ENCODE measurements at regions not wholly inside any gene's neighbourhood (a gene's known extent, or its start where the extent isn't known, plus 50 kb on each side); places are given as distances from the start of the nearest gene placed in this dataset.

DNA sequence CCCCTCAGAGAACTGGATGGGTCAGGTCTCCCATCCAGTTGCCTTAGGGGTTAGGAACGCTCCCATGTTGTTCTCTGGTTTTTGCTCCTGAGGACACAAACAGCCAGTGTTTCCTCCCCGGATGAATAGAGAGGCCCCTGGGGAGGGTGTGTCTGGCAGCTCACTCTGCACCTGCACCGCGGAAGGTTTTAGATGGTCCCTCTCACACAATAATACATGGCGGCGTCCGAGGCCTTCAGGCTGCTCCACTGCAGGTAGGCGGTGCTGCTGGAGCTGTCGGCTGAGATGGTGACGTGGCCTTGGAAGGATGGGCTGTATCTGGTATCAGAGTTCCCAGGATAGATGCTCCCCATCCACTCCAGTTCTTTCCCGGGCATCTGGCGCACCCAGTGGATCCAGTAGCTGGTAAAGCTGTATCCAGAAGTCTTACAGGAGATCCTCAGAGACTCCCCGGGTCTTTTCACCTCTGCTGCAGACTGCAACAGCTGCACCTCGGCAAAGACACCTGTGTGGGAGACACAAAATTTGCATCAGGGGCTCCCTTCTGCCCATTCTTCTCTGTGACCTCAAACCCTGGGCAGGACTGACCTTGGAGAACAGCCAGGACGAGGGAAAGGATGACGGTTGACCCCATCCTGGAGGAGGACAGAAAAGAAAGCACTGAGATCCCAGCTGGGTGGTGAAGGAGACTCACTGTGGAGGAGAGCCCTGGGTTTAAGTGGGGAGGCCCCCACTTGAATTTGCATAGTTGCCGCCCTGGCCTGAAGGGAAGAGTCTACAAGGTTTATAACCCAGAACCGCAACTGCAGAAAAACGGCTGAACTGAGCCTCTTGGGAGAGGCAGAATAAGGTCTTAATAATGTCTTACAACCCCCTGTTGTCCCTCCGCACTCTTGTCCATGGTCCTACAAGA, 1324.8 kb downstream of the TMEM121 start:
- TF ChIP-seq, protein P1, sequence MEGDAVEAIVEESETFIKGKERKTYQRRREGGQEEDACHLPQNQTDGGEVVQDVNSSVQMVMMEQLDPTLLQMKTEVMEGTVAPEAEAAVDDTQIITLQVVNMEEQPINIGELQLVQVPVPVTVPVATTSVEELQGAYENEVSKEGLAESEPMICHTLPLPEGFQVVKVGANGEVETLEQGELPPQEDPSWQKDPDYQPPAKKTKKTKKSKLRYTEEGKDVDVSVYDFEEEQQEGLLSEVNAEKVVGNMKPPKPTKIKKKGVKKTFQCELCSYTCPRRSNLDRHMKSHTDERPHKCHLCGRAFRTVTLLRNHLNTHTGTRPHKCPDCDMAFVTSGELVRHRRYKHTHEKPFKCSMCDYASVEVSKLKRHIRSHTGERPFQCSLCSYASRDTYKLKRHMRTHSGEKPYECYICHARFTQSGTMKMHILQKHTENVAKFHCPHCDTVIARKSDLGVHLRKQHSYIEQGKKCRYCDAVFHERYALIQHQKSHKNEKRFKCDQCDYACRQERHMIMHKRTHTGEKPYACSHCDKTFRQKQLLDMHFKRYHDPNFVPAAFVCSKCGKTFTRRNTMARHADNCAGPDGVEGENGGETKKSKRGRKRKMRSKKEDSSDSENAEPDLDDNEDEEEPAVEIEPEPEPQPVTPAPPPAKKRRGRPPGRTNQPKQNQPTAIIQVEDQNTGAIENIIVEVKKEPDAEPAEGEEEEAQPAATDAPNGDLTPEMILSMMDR (IDR thresholded peaks at IDR 0.05; ENCODE audit: insufficient read depth, low read length) = no peak
- DNase-seq (ENCODE audit: low read depth) = no peak
- no peak overlapping the region for H3K4me3 ChIP-seq (ENCODE audit: low read depth, low read length)

DNA sequence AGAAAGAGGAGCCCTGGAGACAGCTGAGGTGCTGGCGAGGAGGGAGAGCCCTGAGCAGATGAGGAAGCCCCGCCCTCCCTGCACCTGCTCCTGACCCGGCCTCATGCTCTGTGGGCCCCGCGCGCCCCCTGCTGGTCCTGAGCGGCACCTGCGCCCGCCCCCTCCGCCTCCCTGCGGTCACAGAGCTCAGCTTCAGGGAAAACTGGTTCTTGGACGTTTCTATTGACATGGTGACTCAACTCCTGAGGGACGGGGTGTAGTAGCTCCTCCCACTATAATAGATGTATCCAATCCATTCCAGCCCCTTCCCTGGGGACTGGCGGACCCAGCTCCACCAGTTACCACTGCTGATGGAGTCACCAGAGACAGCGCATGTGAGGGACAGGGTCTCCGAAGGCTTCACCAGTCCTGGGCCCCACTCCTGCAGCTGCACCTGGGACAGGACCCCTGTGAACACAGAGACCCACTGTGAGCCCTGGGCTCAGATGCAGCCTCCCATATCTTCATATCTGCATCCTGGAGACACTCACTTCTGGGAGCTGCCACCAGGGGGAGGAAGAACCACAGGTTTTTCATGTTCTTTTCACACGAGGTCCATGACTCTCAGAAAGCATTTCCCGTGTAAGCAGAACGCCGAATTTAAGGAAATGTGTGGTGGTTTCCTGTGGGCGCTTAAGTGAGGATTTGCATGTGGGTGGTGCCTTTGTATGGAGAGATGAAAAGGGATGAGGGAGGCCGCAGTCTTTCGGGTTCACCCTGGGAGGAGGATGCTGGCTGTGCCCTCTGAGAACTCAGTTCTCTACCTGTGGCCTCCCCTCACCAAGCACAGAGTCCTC, 1346.4 kb downstream of the TMEM121 start:
- TF ChIP-seq, protein P1 (IDR thresholded peaks at IDR 0.05; ENCODE audit: insufficient read depth, low read length) = peak; percentile 15
- DNase-seq (ENCODE audit: low read depth) = no peak
- H3K4me3 ChIP-seq (ENCODE audit: low read depth, low read length) = no peak overlapping the region

DNA sequence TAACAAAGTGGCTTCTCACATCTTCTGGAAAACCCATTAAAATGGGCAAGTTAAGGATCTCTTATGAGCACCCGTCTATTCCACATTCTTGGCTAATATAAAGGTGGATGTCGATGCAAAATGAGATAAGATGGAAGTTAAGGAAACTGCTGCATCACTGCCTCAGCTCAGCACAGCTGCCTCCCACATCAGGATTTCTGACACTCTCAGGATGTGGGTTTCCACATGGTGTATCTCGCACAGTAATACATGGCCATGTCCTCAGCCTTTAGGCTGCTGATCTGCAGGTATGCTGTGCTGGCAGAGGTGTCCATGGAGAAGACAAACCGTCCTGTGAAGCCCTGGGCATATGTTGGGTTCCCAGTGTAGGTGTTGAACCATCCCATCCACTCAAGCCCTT, 1348.0 kb downstream of the TMEM121 start:
- TF ChIP-seq, protein P1 (IDR thresholded peaks at IDR 0.05; ENCODE audit: insufficient read depth, low read length) = no peak
- DNase-seq (ENCODE audit: low read depth) = no peak
- H3K4me3 ChIP-seq (ENCODE audit: low read depth, low read length) = no peak overlapping the region

DNA sequence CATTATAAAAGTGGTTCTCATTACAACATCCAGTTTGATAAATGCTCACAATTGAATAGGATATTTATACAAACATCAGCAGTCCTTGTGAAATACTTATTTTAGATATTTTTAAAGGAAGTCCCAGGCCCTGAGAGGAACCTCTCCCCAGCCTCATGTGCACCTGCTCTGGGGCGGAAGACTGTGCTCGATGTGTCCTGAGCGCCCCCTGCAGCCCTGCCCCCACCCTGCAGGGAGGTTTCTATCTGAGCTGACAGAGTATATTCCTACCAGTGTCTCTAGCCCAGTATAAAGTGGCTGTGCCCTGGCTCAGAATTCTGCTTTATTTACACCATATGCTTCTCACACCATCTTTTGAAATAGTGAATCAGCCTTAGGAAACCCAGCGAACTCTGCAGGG, 1349.1 kb downstream of the TMEM121 start:
- H3K4me3 ChIP-seq (ENCODE audit: low read depth, low read length) = no peak overlapping the region
- no peak for DNase-seq (ENCODE audit: low read depth)
- TF ChIP-seq, protein P1 (IDR thresholded peaks at IDR 0.05; ENCODE audit: insufficient read depth, low read length) = no peak

DNA sequence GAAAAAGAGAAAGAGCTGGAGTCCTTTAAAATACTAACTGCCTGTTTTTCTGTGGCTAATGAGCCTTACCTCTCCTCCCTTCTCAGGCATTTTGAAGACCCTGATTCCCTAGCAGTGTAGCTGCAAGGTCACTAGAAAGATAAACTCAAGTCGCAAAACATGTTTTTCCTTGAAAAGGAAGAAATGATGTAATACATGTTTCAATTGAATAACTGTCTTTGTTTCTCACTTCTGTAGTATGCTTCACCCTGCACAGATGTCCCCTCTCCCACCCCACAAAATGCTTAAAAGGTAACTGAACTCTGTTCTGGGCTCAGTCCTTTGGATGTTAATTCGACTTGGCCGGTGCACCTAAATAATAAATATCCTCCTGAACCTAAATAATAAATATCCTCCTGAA, 1350.3 kb downstream of the TMEM121 start:
- no peak for DNase-seq (ENCODE audit: low read depth)
- TF ChIP-seq, protein P1 (IDR thresholded peaks at IDR 0.05; ENCODE audit: insufficient read depth, low read length) = no peak
- H3K4me3 ChIP-seq (ENCODE audit: low read depth, low read length) = no peak overlapping the region

DNA sequence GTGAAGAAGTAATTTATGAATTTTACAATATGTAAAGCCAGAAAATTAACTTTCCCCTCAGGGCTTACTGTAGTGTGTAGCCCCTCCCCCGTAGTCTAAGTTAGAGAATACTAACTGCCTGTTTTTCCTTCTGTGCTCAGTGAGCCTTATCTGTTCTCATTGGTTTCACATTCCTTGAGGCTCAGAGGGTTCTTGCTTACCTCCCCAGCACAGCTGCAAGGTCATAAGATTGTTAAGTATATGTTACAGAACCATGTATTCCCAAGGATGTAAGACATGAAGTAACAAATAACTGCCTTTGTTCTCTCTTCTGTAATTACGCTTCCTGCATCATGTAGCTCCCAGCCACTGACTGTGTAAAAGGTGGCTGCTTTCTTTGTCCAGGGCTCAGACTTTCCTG, 1351.1 kb downstream of the TMEM121 start:
- no peak for DNase-seq (ENCODE audit: low read depth)
- TF ChIP-seq, protein P1 (IDR thresholded peaks at IDR 0.05; ENCODE audit: insufficient read depth, low read length) = no peak
- no peak overlapping the region for H3K4me3 ChIP-seq (ENCODE audit: low read depth, low read length)
